ENCODE measurements at regions not wholly inside any gene's neighbourhood (a gene's known extent, or its start where the extent isn't known, plus 50 kb on each side); places are given as distances from the start of the nearest gene placed in this dataset.

- no peak for TF ChIP-seq CTCF (conservative IDR thresholded peaks at IDR 0.05; ENCODE audit: low read depth, low read length)
- no peak for TF ChIP-seq EZH2 (IDR thresholded peaks at IDR 0.05; ENCODE audit: borderline replicate concordance, low read depth, low read length, poor library complexity, severe bottlenecking)
These were observed 251.3 kb downstream of the RDH14 start for GRCh38 chr2:18309188-18309587.

Measured in A673 (cell line).